H54 (cell line): ENCODE measurements at regions not wholly inside any gene's neighbourhood (a gene's known extent, or its start where the extent isn't known, plus 50 kb on each side); places are given as distances from the start of the nearest gene placed in this dataset.

Source experiments
- DNase-seq: peaks from one replicate; pipeline ENCODE4 v3.0.0; 2011; ENCODE audit warnings: low spot score, mixed read lengths; ENCODE audit not compliant: insufficient read length
- FAIRE-seq: peaks from 3 replicates; lab custom pipeline; 2011; peaks lifted over from hg19 to GRCh38; lab: Jason Lieb, UNC
- POLR2A ChIP-seq: IDR thresholded peaks from 2 replicates; pipeline ENCODE4 v1.6.1; 2011; ENCODE audit warnings: low read depth, mild to moderate bottlenecking, low read length

DNA sequence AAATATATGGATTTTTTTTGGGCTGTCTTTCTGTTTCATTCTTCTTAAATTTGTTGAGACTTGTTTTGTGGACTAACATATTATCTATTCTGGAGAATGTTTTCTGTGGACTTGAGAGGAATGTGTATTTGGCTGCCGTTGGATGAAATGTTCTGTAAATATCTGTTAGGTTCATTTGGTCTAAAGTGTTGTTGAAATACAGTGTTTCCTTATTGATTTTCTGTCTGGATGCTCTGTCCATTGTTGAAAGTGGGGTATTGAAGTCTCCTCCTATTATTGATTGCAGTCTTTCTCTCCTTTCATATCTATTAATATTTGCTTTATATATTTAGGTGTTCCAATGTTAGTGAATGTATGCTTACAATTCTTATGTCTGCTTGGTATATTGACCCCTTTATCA is 431.8 kb downstream of the RAPGEF2 start:
- no peak for DNase-seq
- TF ChIP-seq POLR2A: no peak
- no peak for FAIRE-seq

GRCh38 chr4:159538556-159538955 is 435.7 kb downstream of the RAPGEF2 start:
- TF ChIP-seq POLR2A: no peak

DNA sequence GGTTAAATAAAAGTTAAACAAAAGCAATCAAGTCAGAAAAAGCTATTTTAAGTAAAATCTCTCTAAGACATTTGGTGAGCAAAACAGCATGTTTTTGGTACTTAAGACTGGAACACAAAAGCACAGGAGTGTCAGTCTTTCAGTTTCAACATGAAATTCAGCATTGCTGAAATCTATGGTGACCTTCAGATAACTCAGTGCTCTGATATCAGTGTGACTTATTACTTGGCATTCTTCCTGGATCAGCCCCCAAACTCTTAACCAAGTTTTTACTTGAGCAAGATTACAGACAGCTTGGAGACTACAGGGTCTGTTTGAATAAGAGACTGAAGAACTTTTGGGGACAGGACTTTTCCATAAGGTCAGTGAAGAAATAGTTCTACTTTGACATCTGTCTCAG is 437.2 kb downstream of the RAPGEF2 start:
- DNase-seq (no peak), FAIRE-seq (no peak)
- no peak for TF ChIP-seq POLR2A

More at GRCh38 chr4:159538556-159538955, 435.7 kb downstream of the RAPGEF2 start:
- DNase-seq (no peak), FAIRE-seq (no peak)

- FAIRE-seq (no peak), DNase-seq (no peak)
- TF ChIP-seq POLR2A: no peak
These were observed 437.6 kb downstream of the RAPGEF2 start for GRCh38 chr4:159540501-159540900.

DNA sequence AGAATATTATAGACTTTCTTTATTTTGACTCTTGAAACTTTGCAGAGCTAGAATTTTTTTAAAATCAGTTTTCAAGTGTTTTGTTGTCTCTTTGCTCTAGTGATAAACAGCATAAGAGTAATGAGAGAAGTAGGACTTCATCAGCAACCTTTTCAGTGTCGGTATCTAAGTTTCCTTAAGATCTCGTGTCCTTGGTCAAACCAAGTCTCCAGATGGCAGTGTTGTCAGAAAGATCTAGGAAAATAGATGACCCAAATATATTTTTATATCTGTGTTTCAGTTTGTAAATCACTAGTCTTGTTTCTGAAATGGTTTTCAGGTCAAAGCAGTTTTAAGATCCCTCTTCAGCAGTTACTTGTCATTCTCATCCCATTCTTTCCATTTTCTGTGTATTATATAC is 438.3 kb downstream of the RAPGEF2 start:
- no peak for FAIRE-seq
- no peak for TF ChIP-seq POLR2A
- no peak for DNase-seq

DNA sequence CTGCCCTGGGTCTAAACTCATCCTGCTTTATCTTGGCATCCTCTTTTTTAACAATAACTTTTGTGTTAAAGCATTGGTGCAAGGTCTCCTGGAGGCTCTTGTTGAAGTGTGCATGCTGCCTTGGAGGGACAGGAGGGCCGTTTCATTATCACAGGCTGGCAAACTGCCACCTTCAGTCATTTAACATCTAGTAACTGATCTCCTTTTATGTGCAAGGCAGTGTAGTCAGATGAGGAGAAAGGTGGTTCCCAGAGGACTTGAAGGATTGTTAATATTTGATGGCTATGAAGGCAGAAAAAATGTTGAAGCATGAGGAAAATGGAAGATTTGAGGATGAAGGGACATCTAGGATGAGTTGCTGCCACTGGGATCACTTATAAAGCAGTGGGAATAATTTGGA is 439.4 kb downstream of the RAPGEF2 start:
- no peak for DNase-seq
- no peak for TF ChIP-seq POLR2A
- no peak for FAIRE-seq

- DNase-seq (no peak), FAIRE-seq (no peak)
- TF ChIP-seq POLR2A: no peak
These were observed 441.0 kb downstream of the RAPGEF2 start for GRCh38 chr4:159543831-159544230.

GRCh38 chr4:159545556-159545955 is 442.7 kb downstream of the RAPGEF2 start:
- no peak for FAIRE-seq
- no peak for TF ChIP-seq POLR2A
- DNase-seq: no peak

- TF ChIP-seq POLR2A: no peak
- FAIRE-seq (no peak), DNase-seq (no peak)
These were observed 444.9 kb downstream of the RAPGEF2 start for GRCh38 chr4:159547645-159548308.

DNA sequence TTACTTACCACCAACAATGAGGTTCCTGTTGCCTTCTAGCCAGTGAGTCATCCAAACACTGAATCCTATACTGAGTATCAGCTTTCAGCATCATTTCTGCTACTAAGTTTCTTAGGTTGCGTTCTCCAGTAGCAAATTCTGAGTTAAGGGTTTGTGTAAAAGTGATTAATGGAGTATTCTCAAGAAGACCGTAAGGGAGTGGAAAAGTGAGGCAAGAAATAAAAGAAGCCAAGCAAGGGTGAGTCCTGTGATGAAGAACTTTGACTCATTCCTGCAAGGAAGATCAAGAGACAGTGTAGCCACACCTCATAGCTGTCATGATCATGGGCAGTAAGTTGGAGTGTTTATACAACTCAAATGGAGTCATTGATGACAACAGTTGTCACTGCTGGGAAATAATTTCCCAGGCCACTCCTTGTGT is 446.2 kb downstream of the RAPGEF2 start:
- TF ChIP-seq POLR2A: no peak
- DNase-seq (no peak), FAIRE-seq (no peak)

GRCh38 chr4:159551281-159551680 is 448.4 kb downstream of the RAPGEF2 start:
- no peak for FAIRE-seq
- no peak for TF ChIP-seq POLR2A
- no peak for DNase-seq

GRCh38 chr4:159552979-159553768 is 450.3 kb downstream of the RAPGEF2 start:
- TF ChIP-seq POLR2A: no peak
- DNase-seq (no peak), FAIRE-seq (no peak)

- FAIRE-seq (no peak), DNase-seq (no peak)
- no peak for TF ChIP-seq POLR2A
These were observed 453.0 kb downstream of the RAPGEF2 start for GRCh38 chr4:159555873-159556272.

DNA sequence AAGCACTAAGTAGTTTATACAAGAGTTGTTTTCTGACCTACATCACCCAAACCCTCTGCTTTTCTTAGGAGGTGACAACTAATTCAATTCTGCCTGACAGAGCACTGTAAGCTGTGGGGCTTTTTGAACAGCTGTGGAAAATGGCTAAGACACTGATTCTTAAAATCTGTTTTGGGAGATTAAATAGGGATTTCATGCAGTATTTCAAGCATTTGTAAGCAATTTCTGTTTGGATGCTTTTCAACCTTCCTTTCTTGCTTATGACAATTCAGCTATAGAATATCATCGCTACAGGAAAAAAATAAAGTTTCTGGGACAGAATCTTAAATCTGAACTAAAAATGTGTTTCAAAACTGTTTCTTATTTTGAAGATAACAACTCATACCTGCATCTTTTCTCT is 459.5 kb downstream of the RAPGEF2 start:
- TF ChIP-seq POLR2A: no peak
- FAIRE-seq: no peak
- no peak for DNase-seq

DNA sequence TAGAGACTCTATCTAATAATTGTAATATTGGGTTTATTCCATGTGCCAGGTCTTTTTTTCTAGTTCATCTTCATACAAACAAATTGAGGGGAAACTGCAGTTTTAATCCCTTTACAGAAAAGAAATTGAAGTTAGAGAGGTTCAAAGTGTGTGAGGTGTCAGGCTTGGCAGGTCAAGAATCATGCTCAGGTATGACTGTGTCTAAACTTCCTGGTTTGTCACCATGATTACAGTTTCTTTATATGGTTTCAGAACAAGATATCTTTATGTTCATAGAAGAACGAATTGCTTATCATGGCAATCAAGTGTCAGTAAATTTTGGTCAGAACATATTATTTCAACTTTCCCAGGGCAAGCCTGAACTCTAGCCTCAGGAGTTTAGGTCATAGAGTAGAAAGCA is 460.4 kb downstream of the RAPGEF2 start:
- no peak for TF ChIP-seq POLR2A
- no peak for DNase-seq
- FAIRE-seq: no peak

GRCh38 chr4:159564615-159565014 is 461.7 kb downstream of the RAPGEF2 start:
- no peak for DNase-seq
- no peak for FAIRE-seq
- no peak for TF ChIP-seq POLR2A
